Fibroblast of skin of left quadriceps (primary cell): ENCODE measurements at regions not wholly inside any gene's neighbourhood (a gene's known extent, or its start where the extent isn't known, plus 50 kb on each side); places are given as distances from the start of the nearest gene placed in this dataset.
"Not testable (repeated sequence)": the region's sequence is repeated elsewhere in the genome, so short reads cannot be mapped to it uniquely, and the experiment has no call there.

Experiments used
- DNase-seq, 2 experiments: peaks; one replicate each; pipeline ENCODE4 v3.0.0-alpha.2; 2013; ENCODE audit warnings: low read depth in 2 of 2

- not testable (repeated sequence) for DNase-seq
Measured at GRCh38 chr21:25155020-25155419, 452.3 kb downstream of the MRPL39 start.

- no peak for DNase-seq
Measured at GRCh38 chr21:25149022-25149421, 458.3 kb downstream of the MRPL39 start.

GRCh38 chr21:25139414-25139813 lies 467.9 kb downstream of the MRPL39 start:
- DNase-seq = no peak

GRCh38 chr21:25133939-25134338 lies 473.3 kb downstream of the MRPL39 start:
- peak; percentile 55 to 58 for DNase-seq

- no peak for DNase-seq
Measured at GRCh38 chr21:25127811-25128210, 479.5 kb downstream of the MRPL39 start.

GRCh38 chr21:25127007-25127406 lies 480.3 kb downstream of the MRPL39 start:
- no peak for DNase-seq

GRCh38 chr21:25126564-25126963 lies 480.7 kb downstream of the MRPL39 start:
- DNase-seq = no peak

GRCh38 chr21:25118648-25119047 lies 488.6 kb downstream of the MRPL39 start:
- no peak for DNase-seq

- DNase-seq = no peak
Measured at GRCh38 chr21:25115021-25115420, 492.3 kb downstream of the MRPL39 start.

GRCh38 chr21:25107708-25108107 lies 499.6 kb downstream of the MRPL39 start:
- DNase-seq = peak; percentile 70 to 71

- DNase-seq = no peak
Measured at GRCh38 chr21:25103500-25104207, 503.6 kb downstream of the MRPL39 start.

GRCh38 chr21:25097648-25098047 lies 509.6 kb downstream of the MRPL39 start:
- no peak for DNase-seq

- DNase-seq = no peak
Measured at GRCh38 chr21:25094695-25095094, 512.6 kb downstream of the MRPL39 start.

GRCh38 chr21:25092441-25093011 lies 514.8 kb downstream of the MRPL39 start:
- no peak for DNase-seq

GRCh38 chr21:25081096-25081495 lies 526.2 kb downstream of the MRPL39 start:
- DNase-seq = peak; percentile 83

GRCh38 chr21:25080661-25081060 lies 526.6 kb downstream of the MRPL39 start:
- DNase-seq = peak; percentile 48 to 54

GRCh38 chr21:25080141-25080540 lies 527.1 kb downstream of the MRPL39 start:
- DNase-seq = peak; percentile 60 to 66

GRCh38 chr21:25079053-25079452 lies 528.2 kb downstream of the MRPL39 start:
- DNase-seq = no peak

GRCh38 chr21:25062061-25062460 lies 545.2 kb downstream of the MRPL39 start:
- DNase-seq = no peak

GRCh38 chr21:25054689-25055088 lies 552.6 kb downstream of the MRPL39 start:
- DNase-seq = no peak

GRCh38 chr21:25039461-25040380 lies 567.6 kb downstream of the MRPL39 start:
- DNase-seq = peak; percentile 37 to 40

- no peak for DNase-seq
Measured at GRCh38 chr21:25036775-25037174, 570.5 kb downstream of the MRPL39 start.

- no peak for DNase-seq
Measured at GRCh38 chr21:25031750-25032149, 575.5 kb downstream of the MRPL39 start.
